Fibroblast of lung (primary cell): ENCODE measurements at regions not wholly inside any gene's neighbourhood (a gene's known extent, or its start where the extent isn't known, plus 50 kb on each side); places are given as distances from the start of the nearest gene placed in this dataset.

Source experiments
- DNase-seq, 2 donors: peaks; one replicate each; pipeline versions ENCODE4 v3.0.0 to v3.0.0-alpha.2; 2010; ENCODE audit warnings: low read depth in 2 of 2
- H2AFZ ChIP-seq: 2 replicates; pipeline ENCODE4 v1.5.1; 2012; ENCODE audit warnings: low read length, control low read depth, inconsistent platforms
- H3K27ac ChIP-seq: 2 replicates; pipeline ENCODE4 v1.5.1; 2011; ENCODE audit warnings: low read length, control low read depth; ENCODE audit not compliant: insufficient read depth
- H3K27me3 ChIP-seq: 2 replicates; pipeline ENCODE4 v1.5.1; 2011; ENCODE audit warnings: mild to moderate bottlenecking, low read length; ENCODE audit not compliant: control insufficient read depth, insufficient read depth
- H3K36me3 ChIP-seq: 2 replicates; pipeline ENCODE4 v1.5.1; 2011; ENCODE audit warnings: low read length; ENCODE audit not compliant: control insufficient read depth, insufficient read depth
- H3K4me1 ChIP-seq: 2 replicates; pipeline ENCODE4 v1.5.1; 2011; ENCODE audit warnings: low read length; ENCODE audit not compliant: control insufficient read depth, insufficient read depth; ENCODE audit errors: extremely low read depth
- H3K4me2 ChIP-seq: 2 replicates; pipeline ENCODE4 v1.5.1; 2011; ENCODE audit warnings: low read length, control low read depth; ENCODE audit not compliant: insufficient read depth; ENCODE audit errors: extremely low read depth
- H3K4me3 ChIP-seq, 4 experiments: fragments of 200-600 bp in 1 of 4; sonication (generic) in 1 of 4; replicated peaks in 1 of 4; 2 replicates each; pipeline ENCODE4 v1.5.1; 2011 to 2016; ENCODE audit warnings: low read length in 4 of 4, low read depth in 3 of 4, mild to moderate bottlenecking in 3 of 4, control low read depth in 2 of 4, inconsistent platforms in 1 of 4, mixed read lengths in 1 of 4; ENCODE audit not compliant: insufficient read depth in 1 of 4; ENCODE audit errors: control extremely low read depth in 1 of 4
- H3K79me2 ChIP-seq: 2 replicates; pipeline ENCODE4 v1.5.1; 2012; ENCODE audit warnings: mild to moderate bottlenecking, low read length, inconsistent platforms; ENCODE audit not compliant: control insufficient read depth, insufficient read depth
- H3K9ac ChIP-seq: 2 replicates; pipeline ENCODE4 v1.5.1; 2011; ENCODE audit warnings: mild to moderate bottlenecking, low read length, control low read depth; ENCODE audit not compliant: insufficient read depth
- H3K9me3 ChIP-seq: 2 replicates; pipeline ENCODE4 v1.5.1; 2012; ENCODE audit warnings: low read depth, low read length; ENCODE audit not compliant: control insufficient read depth, insufficient read depth
- H4K20me1 ChIP-seq: 2 replicates; pipeline ENCODE4 v1.5.1; 2011; ENCODE audit warnings: low read length; ENCODE audit not compliant: control insufficient read depth, insufficient read depth; ENCODE audit errors: extremely low read depth
- EZH2 ChIP-seq: IDR thresholded peaks from 2 replicates; pipeline ENCODE4 v1.5.1; 2012; ENCODE audit warnings: low read length, control low read depth, mild to moderate bottlenecking; ENCODE audit errors: missing control alignments
- TF ChIP-seq, protein P1 (sequence below), 2 donors: IDR thresholded peaks in 1 of 2; conservative IDR thresholded peaks in 1 of 2; 1 replicate in 1 of 2; 2 replicates in 1 of 2; pipeline ENCODE4 v1.5.1; 2011 to 2012; ENCODE audit warnings: low read length in 2 of 2, control low read depth in 1 of 2, inconsistent platforms in 1 of 2, low read depth in 1 of 2, mild to moderate bottlenecking in 1 of 2

DNA sequence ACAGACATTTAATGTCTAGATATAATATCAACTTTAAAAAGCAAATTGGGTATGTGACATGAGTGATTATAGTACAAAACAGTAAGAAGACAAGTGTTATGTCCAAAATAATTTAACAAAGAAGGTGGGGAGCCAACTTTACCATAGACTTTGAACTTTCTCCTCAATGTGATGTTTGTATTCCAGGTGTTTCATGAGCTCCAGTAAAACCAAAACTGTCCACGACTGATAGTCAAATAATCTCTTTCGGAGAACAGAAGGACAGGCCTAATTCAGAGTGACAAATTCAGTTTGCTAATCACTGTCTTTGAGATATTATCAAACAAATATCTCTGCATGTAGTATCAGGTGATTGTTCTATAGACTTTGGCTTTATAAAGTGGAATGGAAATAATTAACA is 1112.6 kb downstream of the SLC6A15 start:
- no peaks in the 10 kb centered on the region for H3K79me2 ChIP-seq
- no peak for TF ChIP-seq EZH2
- TF ChIP-seq, protein P1, sequence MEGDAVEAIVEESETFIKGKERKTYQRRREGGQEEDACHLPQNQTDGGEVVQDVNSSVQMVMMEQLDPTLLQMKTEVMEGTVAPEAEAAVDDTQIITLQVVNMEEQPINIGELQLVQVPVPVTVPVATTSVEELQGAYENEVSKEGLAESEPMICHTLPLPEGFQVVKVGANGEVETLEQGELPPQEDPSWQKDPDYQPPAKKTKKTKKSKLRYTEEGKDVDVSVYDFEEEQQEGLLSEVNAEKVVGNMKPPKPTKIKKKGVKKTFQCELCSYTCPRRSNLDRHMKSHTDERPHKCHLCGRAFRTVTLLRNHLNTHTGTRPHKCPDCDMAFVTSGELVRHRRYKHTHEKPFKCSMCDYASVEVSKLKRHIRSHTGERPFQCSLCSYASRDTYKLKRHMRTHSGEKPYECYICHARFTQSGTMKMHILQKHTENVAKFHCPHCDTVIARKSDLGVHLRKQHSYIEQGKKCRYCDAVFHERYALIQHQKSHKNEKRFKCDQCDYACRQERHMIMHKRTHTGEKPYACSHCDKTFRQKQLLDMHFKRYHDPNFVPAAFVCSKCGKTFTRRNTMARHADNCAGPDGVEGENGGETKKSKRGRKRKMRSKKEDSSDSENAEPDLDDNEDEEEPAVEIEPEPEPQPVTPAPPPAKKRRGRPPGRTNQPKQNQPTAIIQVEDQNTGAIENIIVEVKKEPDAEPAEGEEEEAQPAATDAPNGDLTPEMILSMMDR (conservative IDR thresholded peaks at IDR 0.05 in 1 of 2, IDR thresholded peaks at IDR 0.05 in 1 of 2; ENCODE audit: low read depth in 1 of 2, low read length in 2 of 2) = no peak
- H3K36me3 ChIP-seq = no peaks in the 10 kb centered on the region
- H3K9ac ChIP-seq = no peak overlapping the region
- H3K9me3 ChIP-seq = no peaks in the 10 kb centered on the region
- no peaks in the 10 kb centered on the region for H4K20me1 ChIP-seq
- H3K27me3 ChIP-seq = no peaks in the 10 kb centered on the region
- DNase-seq = no peak
- H3K4me1 ChIP-seq = no peaks in the 10 kb centered on the region
- H2AFZ ChIP-seq = no peak overlapping the region
- no peak overlapping the region for H3K4me2 ChIP-seq
- no peak overlapping the region for H3K4me3 ChIP-seq
- H3K27ac ChIP-seq = no peak overlapping the region

DNA sequence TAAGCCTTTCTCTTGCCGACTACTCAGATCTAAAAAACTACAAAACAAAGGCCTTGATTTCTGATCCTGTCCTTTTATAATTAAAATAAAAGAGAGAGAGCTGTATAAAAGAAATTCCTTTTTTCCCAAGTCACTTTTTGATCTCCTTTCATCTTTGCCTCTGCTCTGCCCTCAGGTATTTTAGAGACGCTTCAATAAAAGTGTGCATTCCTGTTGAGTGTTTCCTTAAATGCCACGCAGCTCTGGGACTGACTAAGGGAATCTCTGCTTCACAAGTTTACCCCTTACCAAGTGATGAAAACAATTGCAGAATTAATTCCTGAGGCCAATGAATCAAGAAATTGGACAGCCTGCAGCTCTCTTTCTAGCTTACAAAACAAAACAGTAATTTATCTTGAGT is 1109.8 kb downstream of the TMTC2 start:
- no peaks in the 10 kb centered on the region for H3K9me3 ChIP-seq
- H3K4me2 ChIP-seq = no peak overlapping the region
- no peak overlapping the region for H2AFZ ChIP-seq
- DNase-seq = no peak
- H3K4me3 ChIP-seq = no peak overlapping the region
- H3K79me2 ChIP-seq = no peaks in the 10 kb centered on the region
- H3K27ac ChIP-seq = no peak overlapping the region
- no peaks in the 10 kb centered on the region for H3K36me3 ChIP-seq
- H4K20me1 ChIP-seq = no peaks in the 10 kb centered on the region
- no peak overlapping the region for H3K9ac ChIP-seq
- H3K27me3 ChIP-seq = no peaks in the 10 kb centered on the region
- TF ChIP-seq, protein P1 (conservative IDR thresholded peaks at IDR 0.05 in 1 of 2, IDR thresholded peaks at IDR 0.05 in 1 of 2; ENCODE audit: low read depth in 1 of 2, low read length in 2 of 2) = no peak
- no peak for TF ChIP-seq EZH2
- H3K4me1 ChIP-seq = no peaks in the 10 kb centered on the region

DNA sequence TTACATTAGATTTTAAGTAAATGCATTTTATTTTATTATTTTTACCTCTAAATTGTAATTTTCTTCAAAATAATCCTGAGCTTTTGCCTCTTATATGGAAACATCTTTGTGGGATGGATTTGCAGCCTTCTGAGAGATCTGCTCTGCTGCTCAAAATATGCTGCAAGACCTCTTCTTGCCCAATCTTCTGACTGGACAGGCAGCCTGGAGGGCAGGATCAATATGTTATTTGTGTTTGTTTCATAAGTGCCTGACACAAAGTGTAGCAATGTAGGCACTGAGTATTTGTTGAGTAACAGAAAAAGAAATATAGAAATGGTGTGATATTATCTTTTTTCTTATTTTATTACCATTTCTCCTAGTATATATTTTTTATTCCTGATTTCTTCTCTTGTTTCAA is 1106.9 kb downstream of the TMTC2 start:
- Histone ChIP-seq H3K36me3 (no peaks in the 10 kb centered on the region), H3K27ac (no peak overlapping the region), H3K9me3 (no peaks in the 10 kb centered on the region), H4K20me1 (no peaks in the 10 kb centered on the region), H3K79me2 (no peaks in the 10 kb centered on the region), H3K4me3 (no peak overlapping the region), H2AFZ (no peak overlapping the region), H3K27me3 (no peaks in the 10 kb centered on the region), H3K9ac (no peak overlapping the region), H3K4me2 (no peak overlapping the region), H3K4me1 (no peaks in the 10 kb centered on the region)
- TF ChIP-seq, protein P1 (conservative IDR thresholded peaks at IDR 0.05 in 1 of 2, IDR thresholded peaks at IDR 0.05 in 1 of 2; ENCODE audit: low read depth in 1 of 2, low read length in 2 of 2) = no peak
- no peak for TF ChIP-seq EZH2
- peak in 1 of 2 donors; percentile 11 for DNase-seq
